Left kidney (tissue), 1 donor: ENCODE measurements at regions not wholly inside any gene's neighbourhood (a gene's known extent, or its start where the extent isn't known, plus 50 kb on each side); places are given as distances from the start of the nearest gene placed in this dataset.
"Not testable (repeated sequence)": the region's sequence is repeated elsewhere in the genome, so short reads cannot be mapped to it uniquely, and the experiment has no call there.

Source experiments
- DNase-seq: peaks from one replicate; pipeline ENCODE4 v3.0.0-alpha.2; 2013

DNA sequence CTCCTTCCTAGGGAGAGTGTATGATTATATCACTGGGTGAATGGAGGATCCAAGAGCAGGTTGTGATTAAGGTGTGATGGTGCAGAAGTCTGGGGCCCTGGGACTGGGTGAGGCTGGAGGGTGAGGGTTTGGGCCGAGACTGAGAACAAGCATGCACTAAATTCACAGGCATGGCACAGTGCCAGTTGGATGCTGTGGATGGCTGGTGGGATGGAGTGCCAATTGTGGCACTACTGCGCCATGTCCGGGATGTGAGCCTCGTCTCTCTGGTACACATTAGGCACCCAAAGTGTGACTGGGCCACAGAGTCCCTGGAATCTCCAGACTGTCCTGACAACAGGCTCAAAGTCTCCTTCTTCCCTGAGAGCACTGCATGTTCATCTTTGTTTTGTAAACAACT, 208.1 kb downstream of the EMX2 start:
- DNase-seq = no peak

DNA sequence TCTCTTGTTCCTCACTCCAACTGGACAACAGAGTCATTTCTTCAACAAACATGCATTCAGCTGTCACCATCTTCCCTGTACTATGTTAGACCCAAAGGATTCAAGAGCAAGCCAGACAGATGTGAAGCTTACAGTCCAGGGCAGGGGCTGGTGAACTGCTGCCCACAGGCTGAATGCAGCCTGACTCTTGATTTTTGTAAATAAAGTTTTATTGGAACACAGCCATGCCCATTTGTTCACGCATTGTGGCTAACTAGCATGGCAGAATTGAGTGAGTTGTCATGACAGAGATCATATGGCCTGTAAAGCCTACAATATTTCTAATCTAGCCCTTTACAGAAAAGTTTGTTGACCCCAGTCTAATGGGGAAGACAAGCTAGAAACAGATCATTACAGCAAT, 208.7 kb downstream of the EMX2 start:
- no peak for DNase-seq

DNA sequence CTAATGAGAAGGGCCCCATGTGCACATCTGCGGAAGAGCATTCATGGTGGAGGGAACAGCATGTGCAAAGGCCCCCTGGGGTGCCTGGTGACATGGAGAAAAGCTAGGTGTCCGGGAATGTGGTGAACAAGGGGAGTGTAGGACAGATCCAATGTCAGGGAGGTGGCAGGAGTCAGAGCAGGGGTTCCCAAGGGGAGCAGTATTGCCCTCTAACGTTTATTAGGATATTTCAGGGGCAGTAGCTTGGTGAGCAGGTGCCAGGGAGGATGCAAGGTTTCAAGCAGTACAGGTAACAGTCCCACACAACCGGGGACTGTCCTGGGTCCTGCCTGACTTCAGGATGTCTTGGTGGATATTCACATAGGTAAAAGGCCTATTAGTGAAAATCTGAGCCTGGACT, 209.6 kb downstream of the EMX2 start:
- no peak for DNase-seq

DNA sequence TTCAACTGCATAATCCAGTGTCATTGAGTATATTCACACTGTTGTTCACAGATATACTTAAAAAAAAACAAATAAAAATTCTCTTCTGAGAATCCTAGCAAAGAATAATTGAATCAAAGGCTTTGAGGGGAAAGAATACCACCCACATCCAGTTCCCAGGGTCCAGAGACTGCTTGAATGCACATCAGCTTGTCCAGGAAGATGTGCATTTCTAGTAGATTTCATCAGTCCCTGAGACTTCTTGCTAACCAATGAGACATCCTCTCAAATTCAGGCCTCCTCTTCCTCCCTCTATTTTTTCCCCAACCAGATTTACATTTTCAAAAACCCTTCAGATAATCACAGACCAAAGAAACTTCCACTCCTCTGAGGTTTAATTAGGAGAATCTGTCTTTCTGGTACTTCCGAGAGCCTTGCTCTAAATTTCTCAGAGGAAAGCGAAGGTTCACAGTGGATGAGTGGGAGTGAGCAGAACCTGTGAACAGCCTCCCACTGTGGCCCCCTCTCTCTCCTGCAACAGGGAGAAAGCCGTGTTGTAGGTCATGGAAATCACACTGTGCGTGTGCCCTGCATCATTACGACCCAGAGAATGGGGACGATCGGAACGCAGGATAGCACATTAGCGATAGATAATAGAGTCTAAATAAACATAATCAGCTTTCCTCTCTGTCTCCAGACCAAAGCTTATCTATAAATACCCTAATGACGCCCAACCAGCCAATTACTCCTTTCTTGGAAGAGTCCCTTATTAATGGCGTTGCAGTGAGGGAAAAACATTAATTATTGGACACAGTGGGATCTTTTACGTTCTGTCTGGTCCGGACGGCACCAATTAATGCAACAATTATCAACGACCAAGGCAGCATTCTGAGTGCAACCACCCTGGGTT, 212.5 kb downstream of the EMX2 start:
- DNase-seq = no peak

DNA sequence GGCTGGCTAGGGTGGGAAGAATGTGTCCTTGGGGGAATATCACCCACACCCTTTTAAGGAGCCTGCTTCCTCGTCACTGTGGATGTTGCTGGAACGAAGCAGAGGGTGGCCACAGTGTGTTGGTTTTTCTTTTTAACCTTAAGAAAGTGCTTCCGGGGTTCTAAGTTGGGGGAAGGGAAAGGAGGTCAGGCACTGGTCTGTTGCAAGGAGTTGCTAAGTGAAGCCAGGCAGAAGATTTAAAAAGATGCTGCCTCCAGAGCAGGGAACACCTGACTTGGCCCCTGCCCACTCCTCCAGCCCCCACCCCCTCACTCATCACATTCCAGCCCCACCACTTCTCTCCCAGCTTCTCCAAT, 213.1 kb downstream of the EMX2 start:
- DNase-seq = no peak

DNA sequence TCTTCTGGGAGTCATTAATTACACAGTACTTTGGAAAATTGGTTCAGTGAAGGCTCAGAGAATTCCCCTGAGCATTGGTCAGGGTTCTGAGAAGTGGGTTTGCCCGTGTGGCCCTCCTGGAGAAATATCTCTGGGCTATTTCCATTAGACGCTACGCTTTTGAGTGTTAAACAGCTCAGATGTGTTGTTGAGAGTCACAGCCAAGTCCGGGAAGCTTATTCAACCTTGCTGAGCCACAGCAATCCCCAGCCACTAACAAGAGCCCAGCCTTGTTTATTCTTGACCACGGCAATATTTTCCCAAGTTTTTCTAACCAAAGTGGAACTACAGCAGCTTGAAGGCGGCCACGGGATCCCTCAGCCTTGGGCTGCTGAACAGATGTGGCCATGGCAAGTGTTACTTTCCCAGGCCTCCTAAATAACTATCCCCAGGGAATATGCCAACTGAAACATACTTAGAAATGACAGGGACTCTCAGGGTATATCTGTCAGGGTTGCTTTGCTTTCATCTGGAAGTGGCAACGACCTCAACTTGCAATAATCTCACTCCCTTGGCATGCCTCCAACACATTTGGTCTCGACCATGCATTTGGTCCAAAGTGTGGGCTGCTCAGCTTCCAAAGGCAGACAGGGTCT, 214.7 kb downstream of the EMX2 start:
- DNase-seq = no peak

DNA sequence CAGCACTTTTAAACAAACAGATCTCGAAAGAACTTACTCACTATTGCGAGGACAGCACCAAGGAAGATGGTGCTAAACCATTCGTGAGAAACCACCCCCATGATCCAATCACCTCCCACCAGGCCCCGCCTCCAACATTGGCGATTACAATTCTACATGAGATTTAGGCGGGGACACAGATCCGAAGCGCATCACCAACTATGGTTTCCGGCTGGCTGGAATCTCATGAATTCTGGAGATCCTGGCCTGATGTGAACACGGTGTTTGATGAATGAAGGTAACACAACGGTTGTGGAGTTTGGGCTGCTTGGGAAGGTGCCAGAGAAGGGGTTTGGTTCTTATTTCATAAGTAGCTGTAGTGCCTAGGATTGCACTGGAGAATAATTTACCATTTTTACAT, 216.7 kb downstream of the EMX2 start:
- DNase-seq = no peak

DNA sequence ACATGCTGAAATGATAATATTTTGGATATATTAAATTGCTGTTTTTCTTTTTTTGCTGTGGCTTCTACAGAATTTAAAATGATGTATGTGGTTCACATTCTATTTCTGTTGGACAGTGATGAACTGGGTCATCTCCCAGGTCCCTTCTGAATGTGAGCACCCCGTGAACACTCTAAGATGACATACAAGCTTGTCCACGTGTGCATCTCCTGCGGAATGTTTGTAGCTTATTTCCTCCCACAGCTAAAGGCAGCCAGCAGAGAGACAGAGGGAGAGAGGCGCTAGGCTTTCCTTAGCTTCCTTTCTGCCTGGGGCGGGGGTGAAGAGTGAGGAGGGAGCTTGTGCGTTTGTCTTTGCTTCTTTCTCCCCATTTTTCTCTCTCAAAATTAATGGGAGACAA, 219.1 kb downstream of the EMX2 start:
- no peak for DNase-seq

DNA sequence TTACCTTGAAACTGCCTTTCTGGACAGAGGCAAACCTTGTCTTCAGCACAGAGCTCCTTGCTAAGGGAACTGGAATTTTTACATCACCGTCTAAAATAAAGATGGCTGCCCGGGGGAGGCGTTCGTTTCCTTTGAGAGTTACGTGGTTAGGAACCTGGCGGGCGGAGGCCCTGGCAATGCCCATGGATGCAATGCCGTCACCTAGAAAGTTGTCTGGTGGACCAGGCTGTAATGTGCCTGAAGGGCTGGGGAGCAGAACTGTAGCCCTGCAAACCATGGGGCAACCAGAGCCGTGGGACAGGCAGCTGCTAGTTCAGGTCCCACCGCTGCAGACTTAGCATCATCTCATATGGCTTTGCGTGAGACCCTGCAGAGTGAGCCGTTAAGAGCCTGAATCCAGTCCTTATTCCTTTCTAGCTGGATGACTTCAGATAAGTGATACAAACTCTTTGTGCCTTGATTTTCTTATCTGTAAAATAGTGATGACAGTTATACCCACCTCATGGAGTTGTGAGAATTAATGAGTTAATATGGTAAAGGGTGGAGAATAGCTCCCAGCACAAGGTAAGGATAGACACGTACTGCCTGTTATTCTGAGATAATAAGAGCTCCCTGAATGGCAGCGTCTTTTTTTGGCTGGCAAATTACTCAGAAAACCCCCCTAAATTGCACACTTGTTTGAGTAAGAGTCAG, 219.7 kb downstream of the EMX2 start:
- no peak for DNase-seq

DNA sequence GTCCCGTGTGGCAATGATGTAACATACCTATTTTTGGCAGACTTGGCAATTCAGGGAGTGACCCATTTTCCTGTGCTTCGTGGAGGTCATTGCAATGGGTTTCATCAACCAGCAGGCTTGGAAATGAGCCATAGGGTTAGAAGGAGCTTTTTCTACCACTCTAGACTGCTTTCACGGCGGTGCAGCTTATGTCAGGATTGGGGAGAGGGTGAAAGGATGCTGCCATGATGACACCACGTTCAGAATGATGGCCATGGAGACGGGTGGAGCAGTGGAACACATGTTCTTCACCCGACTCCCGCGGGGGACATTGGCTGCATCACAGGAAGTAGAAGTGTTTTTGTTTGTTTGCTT, 220.2 kb downstream of the EMX2 start:
- DNase-seq = no peak

DNA sequence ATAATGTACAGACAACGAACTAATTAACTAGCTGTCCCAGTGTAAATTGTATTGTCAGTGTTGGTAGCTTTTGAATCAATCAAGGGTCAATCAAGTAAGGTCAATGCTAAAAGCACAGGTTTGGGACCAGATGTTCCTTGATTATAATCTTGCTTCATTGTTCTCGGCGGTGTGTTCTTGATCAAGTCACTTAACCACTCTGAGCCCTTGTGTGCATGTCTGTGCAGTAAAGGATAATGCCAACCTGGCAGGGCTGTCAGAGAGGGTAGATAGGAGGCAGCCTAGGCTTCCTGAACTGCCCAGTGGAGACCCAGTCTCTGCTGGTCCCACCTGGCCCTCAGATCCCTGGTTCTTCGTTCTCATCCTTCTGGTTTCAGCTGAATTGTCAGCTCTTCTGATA, 221.0 kb downstream of the EMX2 start:
- DNase-seq = no peak

DNA sequence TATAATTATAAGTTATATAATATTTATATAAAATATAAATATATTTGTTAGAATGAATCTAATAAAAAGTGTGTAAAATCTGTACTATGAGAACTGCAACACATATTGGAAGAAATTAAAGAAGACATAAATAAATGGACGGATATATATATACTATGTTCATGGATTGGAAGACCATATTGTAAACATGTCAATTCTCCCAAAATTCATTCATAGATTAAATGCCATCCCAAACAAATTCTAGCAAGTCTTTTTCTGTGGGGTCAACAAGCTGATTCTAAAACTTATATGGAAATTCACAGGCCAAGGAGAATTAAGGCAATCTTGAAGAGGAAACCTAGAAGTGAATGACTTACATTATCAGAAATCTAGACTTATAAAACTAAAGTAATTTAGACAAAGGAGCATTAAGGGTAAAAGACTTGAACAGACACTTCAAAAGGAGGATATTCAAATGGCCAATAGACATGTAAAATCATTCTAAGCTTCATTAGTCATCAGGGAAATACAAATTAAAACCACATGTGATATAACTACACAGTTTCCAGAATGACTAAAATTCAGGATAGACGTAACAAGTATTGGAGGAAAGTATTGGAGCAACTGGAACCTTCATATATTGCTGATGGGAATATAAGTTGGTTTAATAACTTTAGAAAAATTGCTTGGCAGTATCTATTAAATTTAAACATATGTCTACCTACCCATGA, 225.9 kb downstream of the EMX2 start:
- no peak for DNase-seq

DNA sequence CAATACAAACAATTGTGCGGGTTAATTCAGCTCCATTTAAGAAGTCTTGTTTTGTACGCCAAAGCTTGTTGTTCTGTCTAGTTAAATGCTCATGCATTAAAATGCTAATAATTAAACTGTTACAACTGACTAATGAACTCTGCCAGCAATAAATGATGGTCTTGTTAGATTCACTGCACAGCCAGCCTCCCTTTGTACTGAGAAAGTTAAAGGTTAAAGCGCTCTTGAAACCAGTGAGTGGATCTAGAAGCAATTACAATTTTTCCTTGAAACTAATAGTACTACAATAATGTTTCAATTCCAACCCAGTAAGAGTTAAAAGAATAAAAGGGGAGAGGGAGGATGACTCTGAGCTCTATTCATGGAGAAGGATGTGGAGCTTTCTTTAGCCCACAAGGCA, 233.0 kb downstream of the EMX2 start:
- no peak for DNase-seq

DNA sequence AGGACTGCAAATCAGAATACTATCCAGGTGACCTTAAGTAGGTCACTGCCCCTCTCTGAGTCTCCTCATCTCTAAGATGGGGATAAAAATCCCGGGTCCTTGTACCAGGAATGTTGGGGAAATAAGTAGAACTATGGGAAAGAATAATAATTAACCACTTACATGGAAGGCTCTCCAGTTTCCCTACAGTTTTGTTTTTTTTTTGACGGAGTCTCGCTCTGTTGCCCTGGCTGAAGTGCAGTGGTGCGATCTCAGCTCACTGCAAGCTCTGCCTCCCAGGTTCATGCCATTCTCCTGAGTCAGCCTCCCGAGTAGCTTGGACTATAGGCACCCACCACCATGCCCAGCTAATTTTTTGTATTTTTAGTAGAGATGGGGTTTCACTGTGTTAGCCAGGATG, 234.7 kb downstream of the EMX2 start:
- not testable (repeated sequence) for DNase-seq

DNA sequence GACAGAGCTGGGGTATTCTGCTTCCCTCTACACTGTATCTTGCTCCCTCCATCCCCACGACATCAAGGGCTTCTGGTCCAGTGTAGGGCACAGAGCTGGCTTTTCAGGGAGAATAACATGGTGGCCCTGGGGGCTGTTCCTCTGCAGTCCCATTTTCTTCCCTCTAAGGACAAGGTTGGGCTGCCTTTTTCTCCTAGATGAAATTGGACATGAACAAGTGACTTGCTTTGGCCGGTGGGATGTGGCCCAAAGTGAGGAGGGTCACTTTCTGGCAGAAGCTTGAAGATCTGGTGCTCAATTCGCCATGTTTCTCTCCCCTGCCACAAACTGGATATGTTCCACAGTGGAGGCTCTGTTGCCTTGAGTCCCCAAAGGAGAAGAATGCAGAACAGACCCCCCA, 235.7 kb downstream of the EMX2 start:
- no peak for DNase-seq

DNA sequence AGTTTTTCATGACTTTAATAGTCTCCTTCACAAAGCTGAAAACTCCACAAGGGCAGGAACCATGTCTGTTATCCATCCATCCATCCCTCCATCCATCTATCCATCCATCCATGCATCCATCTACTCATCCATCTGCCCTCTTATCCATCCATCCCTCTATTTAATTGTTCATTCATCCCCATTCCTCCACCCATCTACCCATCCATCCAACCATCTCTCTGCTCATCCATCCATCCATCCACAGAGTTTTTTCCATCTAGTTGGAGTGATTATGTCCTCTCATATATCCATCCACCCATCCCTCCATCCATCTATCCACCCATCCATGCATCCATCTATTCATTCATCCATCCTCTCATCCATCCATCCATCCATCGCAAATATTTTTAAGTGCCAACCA, 237.9 kb downstream of the EMX2 start:
- no peak for DNase-seq

DNA sequence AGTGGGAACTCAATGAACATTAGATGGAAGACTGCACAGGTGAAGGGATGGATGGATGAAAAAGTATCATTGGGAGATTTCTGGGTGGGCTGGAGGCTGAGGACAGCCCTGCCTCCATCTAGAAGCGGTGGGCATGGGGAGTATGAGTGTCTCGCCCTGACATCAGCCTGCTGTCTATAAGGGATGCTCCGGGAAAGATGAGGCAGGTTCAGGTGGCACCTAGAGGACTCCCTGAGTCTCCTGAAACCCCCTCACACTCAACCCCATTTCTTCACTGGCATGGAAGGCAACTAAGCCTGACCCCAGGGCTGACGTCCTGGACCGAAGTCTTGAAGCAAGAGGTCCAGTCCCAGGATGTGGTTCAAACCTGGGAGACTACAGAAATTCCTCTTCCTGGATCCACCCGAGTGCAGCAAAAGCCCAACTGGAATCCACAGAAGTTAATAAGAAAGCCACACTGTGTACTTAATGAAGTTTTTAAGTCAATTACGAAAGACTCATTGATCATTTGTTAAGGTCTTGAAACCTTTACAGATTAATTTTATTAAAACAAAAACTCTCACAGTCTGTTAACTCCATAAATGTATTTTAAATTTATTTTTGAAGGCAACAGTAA, 238.8 kb downstream of the EMX2 start:
- no peak for DNase-seq

DNA sequence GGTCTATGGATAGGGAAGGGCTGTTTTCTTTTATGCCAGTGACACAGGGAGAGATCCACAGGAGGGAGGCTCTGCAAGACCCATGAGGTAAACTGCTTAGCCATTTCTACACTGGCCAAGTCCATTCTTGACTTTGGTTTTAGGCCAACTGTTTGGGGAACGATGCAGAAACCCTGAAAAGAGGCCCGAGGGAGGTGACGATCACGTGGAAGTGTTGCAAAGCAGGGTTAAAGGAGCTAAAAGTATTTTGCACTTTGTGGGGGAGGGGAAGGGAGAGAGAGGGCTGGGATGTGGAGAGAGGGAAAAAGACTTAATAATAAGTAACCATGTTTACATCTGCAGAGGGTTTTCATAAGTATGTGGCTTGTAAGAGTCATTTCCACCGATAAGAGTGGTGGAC, 239.7 kb downstream of the EMX2 start:
- DNase-seq = no peak

DNA sequence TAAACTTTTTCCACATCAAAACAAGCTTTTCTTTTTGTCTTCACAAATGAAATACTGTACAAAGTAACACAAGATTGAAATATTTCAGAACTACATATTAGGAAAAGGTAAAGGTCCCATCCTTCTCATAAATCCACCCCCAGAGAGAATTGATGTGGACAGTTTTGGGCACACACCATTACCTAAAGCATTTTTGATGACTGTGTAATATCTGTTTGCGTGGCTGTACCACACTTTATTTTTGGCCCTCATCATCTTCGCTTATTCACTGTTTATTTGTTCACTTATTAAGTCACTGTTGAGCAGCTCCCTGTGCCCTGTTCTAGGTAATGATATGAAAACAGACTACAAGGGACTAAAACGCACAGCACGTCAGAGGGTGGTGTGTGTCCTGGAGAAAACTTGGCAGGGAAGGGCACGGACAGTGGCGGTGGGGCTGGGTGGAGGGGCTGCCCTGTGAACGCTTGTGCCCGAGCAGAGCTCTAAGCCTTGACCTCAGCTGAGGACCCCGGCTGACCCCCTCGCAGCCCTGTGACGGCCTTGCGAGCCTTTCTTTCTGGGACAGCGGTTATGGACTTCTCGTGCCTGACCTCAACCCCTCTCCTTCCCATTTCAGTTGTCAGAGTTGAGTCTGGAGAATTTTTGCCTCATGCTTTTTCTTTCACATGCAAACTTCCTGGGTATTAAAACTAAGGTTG, 241.3 kb downstream of the EMX2 start:
- DNase-seq = no peak

DNA sequence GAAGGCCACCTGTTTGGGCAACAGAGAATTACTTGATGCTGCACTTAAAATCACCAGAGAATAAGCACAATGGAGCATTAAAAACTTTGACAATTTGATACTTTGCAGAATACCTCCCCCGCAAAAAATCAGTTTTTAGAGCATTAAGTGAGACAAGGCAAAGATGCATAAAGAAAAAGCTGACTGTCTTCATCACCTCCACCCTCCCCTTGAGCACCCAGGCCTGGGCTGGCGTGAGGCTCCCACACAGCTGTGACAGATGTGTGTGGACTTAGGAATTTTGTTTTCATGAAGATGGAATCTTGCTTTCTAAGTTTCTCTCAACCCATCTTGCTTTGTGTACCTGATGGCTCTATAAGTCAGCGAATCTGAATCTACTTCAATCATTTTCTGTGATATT, 242.2 kb downstream of the EMX2 start:
- DNase-seq = no peak

DNA sequence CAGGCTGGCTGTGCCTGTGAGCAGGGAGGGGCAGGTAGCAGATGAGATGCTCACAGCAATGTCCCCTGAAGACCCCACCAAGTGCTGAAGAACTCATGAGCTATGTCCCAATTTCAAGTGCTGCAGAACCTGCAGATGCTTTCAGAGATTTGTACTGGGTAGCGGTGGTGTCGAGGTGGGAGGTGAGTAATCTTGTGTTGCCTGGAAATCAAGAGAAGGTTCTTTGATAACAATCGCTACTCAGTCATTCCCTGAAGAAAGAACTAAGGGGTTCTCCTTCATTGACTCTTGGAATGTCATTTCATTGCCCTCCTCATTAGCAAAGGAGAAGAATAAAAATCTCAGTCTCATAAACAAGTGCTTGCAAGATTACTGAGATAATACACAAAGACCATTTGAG, 246.4 kb downstream of the EMX2 start:
- DNase-seq = no peak

DNA sequence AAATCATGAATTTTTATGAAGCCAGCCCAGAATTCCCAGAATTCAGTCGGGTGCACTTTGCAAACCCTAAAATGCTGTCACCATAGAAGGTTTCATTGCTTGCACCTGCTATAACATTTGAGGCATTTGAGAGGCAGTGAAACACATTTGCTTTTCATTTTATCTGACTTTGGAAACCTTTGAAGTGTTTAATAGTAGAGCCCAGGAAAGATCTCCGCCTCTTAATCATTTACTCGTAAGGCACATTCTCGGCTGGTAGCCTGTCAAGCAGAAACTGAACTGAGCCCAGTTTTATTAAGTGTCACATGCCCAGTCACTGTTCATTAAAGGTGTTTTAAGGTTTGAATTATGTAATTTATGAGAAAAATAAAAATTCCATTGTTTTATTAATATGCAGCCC, 247.6 kb downstream of the EMX2 start:
- DNase-seq = no peak
